ENCODE measurements at regions not wholly inside any gene's neighbourhood (a gene's known extent, or its start where the extent isn't known, plus 50 kb on each side); places are given as distances from the start of the nearest gene placed in this dataset.

DNA sequence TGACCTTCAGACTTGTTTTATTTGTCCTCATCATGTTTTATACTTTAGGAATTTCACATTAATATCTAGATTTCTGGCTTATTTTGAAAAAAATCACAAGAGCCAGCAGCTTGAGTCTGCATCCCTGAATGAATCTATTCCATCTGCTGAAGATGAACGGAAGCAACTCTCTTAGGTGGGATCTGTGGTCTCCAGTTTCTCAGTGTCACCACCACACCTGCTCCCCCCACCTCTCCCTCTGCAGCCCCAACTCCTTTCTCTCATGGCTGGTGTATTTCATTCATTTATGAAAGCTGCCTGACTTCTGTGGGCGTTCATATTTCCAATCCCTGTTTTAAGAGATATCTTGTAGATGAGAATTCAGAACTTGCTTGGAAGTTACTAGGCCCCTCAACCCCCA is 102.1 kb upstream of the AGBL1 start:
- no peak for TF ChIP-seq CTCF (IDR thresholded peaks at IDR 0.05)
- no peak for TF ChIP-seq POLR2A (IDR thresholded peaks at IDR 0.05)
- TF ChIP-seq POLR2AphosphoS5 (IDR thresholded peaks at IDR 0.05; ENCODE audit: insufficient read depth in 1 of 2, low read depth in 1 of 2), result no peak
- no peak overlapping the region for H3K27ac ChIP-seq
- no peak for DNase-seq (ENCODE audit: extremely low spot score in 2 of 2)
- H3K27me3 ChIP-seq, result no peaks in the 10 kb centered on the region
- no peaks in the 10 kb centered on the region for H3K9me3 ChIP-seq
- no peaks in the 10 kb centered on the region for H3K4me1 ChIP-seq
- H3K36me3 ChIP-seq, result no peaks in the 10 kb centered on the region
- no peak overlapping the region for H3K4me3 ChIP-seq
- intact Hi-C loops (cut with DNase I), result no loop called here

DNA sequence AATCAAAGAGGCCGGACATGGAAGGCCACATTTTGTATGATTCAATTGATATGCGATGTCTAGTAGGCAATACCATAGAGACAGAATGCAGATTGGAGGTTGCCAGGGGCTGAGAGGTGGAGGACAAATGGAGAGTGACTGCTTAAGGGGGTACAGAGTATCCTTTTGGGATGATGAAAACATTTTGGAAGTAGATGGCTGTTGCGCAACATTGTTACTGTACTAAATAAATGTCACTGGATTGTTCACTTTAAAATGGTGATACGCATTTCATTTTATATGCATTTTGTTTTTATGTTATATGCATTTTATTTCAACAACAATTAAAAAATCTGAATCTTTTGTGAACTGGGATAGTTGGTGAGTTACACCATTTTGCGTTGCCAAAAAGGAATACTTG is 99.7 kb upstream of the AGBL1 start:
- no peak overlapping the region for H3K27ac ChIP-seq

GRCh38 chr15:85980946-85981345 is 98.7 kb upstream of the AGBL1 start:
- H3K27me3 ChIP-seq, result no peaks in the 10 kb centered on the region
- no peaks in the 10 kb centered on the region for H3K9me3 ChIP-seq
- H3K27ac ChIP-seq, result no peak overlapping the region
- DNase-seq (ENCODE audit: extremely low spot score in 2 of 2), result no peak
- no peak for TF ChIP-seq POLR2A (IDR thresholded peaks at IDR 0.05)
- no peak for TF ChIP-seq POLR2AphosphoS5 (IDR thresholded peaks at IDR 0.05; ENCODE audit: insufficient read depth in 1 of 2, low read depth in 1 of 2)
- no peak for TF ChIP-seq CTCF (IDR thresholded peaks at IDR 0.05)
- H3K4me1 ChIP-seq, result no peaks in the 10 kb centered on the region
- H3K4me3 ChIP-seq, result no peak overlapping the region
- intact Hi-C loops (cut with DNase I), result no loop called here
- H3K36me3 ChIP-seq, result no peaks in the 10 kb centered on the region

More for the DNA sequence above, 99.7 kb upstream of the AGBL1 start:
- no peak for TF ChIP-seq CTCF (IDR thresholded peaks at IDR 0.05)
- TF ChIP-seq POLR2A (IDR thresholded peaks at IDR 0.05), result no peak
- no peak for TF ChIP-seq POLR2AphosphoS5 (IDR thresholded peaks at IDR 0.05; ENCODE audit: insufficient read depth in 1 of 2, low read depth in 1 of 2)
- no peaks in the 10 kb centered on the region for H3K4me1 ChIP-seq
- no peaks in the 10 kb centered on the region for H3K9me3 ChIP-seq
- intact Hi-C loops (cut with DNase I), result no loop called here
- H3K27me3 ChIP-seq, result no peaks in the 10 kb centered on the region
- no peak for DNase-seq (ENCODE audit: extremely low spot score in 2 of 2)
- H3K36me3 ChIP-seq, result no peaks in the 10 kb centered on the region
- H3K4me3 ChIP-seq, result no peak overlapping the region

DNA sequence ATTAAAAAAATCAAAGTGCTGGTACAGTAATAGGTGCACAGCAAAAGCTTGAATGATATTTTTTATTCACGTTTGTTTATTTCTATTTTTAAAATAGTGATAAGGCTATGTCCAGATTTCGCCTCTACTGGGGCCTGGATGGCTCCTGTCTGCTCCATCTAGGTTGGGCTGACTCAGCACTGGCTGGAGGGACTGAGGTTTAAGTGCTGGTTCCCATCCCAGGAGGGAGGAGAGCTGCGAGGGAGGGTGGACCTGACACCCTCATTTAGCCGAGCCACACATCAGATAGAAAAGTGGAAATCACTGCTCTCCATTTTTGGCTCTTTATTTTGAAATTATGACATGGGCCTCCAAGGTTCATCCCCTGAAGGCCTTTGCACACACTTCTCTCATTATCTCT is 95.4 kb upstream of the AGBL1 start:
- TF ChIP-seq POLR2AphosphoS5 (IDR thresholded peaks at IDR 0.05; ENCODE audit: insufficient read depth in 1 of 2, low read depth in 1 of 2) (no peak), POLR2A (IDR thresholded peaks at IDR 0.05) (no peak), CTCF (IDR thresholded peaks at IDR 0.05) (no peak)
- Histone ChIP-seq H3K4me3 (no peak overlapping the region), H3K36me3 (no peaks in the 10 kb centered on the region), H3K27ac (no peak overlapping the region), H3K27me3 (no peaks in the 10 kb centered on the region), H3K4me1 (no peaks in the 10 kb centered on the region), H3K9me3 (no peaks in the 10 kb centered on the region)
- intact Hi-C loops (cut with DNase I), result no loop called here
- DNase-seq (ENCODE audit: extremely low spot score in 2 of 2), result peak in 1 of 2 donors; percentile 29

DNA sequence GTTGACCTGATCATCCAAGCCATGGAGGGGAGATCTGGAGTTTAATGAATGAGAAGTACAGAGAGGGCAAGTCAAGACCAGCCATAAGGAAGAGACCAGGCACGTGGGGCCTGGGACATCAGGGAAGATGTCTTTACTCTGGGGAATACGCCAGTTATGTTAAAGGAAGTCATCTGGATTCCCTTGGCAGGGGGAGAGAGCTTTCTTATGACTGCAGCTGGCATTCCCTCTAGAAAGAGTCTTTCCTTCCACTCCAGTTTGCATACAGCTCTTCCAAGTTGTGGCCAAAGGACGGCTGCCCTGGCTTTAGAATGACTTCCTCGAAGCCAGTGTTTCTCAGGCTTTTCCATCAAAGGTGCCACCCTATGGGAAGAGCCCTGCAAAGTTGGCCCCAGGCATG is 93.6 kb upstream of the AGBL1 start:
- no peak for TF ChIP-seq CTCF (IDR thresholded peaks at IDR 0.05)
- no peak for TF ChIP-seq POLR2A (IDR thresholded peaks at IDR 0.05)
- no peak for TF ChIP-seq POLR2AphosphoS5 (IDR thresholded peaks at IDR 0.05; ENCODE audit: insufficient read depth in 1 of 2, low read depth in 1 of 2)
- Histone ChIP-seq H3K9me3 (no peaks in the 10 kb centered on the region), H3K27ac (no peak overlapping the region), H3K4me1 (no peaks in the 10 kb centered on the region), H3K4me3 (no peak overlapping the region), H3K36me3 (no peaks in the 10 kb centered on the region), H3K27me3 (no peaks in the 10 kb centered on the region)
- intact Hi-C loops (cut with DNase I), result no loop called here
- DNase-seq (ENCODE audit: extremely low spot score in 2 of 2), result peak in 1 of 2 donors; percentile 44
